Endothelial cell (in vitro differentiated cells): ENCODE measurements at regions not wholly inside any gene's neighbourhood (a gene's known extent, or its start where the extent isn't known, plus 50 kb on each side); places are given as distances from the start of the nearest gene placed in this dataset.
"Not testable (repeated sequence)": the region's sequence is repeated elsewhere in the genome, so short reads cannot be mapped to it uniquely, and the experiment has no call there.

Source experiments
- DNase-seq: peaks from one replicate; pipeline ENCODE4 v3.0.0; 2021; ENCODE audit warnings: low spot score
- H3K27ac Mint-ChIP-seq: one replicate; pipeline ENCODE4 v1.8.0; 2021; ENCODE audit warnings: mixed read lengths, inconsistent platforms; ENCODE audit not compliant: unreplicated experiment
- H3K27me3 Mint-ChIP-seq: one replicate; pipeline ENCODE4 v1.8.0; 2021; ENCODE audit warnings: mild to moderate bottlenecking, moderate library complexity, mixed read lengths, inconsistent platforms; ENCODE audit not compliant: unreplicated experiment
- H3K36me3 Mint-ChIP-seq: one replicate; pipeline ENCODE4 v1.8.0; 2021; ENCODE audit warnings: mild to moderate bottlenecking, low read depth, mixed read lengths, inconsistent platforms; ENCODE audit not compliant: unreplicated experiment
- H3K4me1 Mint-ChIP-seq: one replicate; pipeline ENCODE4 v1.8.0; 2021; ENCODE audit warnings: mild to moderate bottlenecking, mixed read lengths, inconsistent platforms; ENCODE audit not compliant: unreplicated experiment
- H3K4me3 Mint-ChIP-seq: one replicate; pipeline ENCODE4 v1.8.0; 2021; ENCODE audit warnings: mild to moderate bottlenecking, mixed read lengths, inconsistent platforms; ENCODE audit not compliant: unreplicated experiment
- H3K9me3 Mint-ChIP-seq: one replicate; pipeline ENCODE4 v1.8.0; 2021; ENCODE audit warnings: mixed read lengths, inconsistent platforms; ENCODE audit not compliant: unreplicated experiment
- TF ChIP-seq, protein P1 (sequence below): fragments of 200-600 bp; sonication (generic); IDR thresholded peaks from one replicate; pipeline ENCODE4 v1.5.0; 2021; ENCODE audit warnings: antibody characterized with exemption; ENCODE audit not compliant: unreplicated experiment

DNA sequence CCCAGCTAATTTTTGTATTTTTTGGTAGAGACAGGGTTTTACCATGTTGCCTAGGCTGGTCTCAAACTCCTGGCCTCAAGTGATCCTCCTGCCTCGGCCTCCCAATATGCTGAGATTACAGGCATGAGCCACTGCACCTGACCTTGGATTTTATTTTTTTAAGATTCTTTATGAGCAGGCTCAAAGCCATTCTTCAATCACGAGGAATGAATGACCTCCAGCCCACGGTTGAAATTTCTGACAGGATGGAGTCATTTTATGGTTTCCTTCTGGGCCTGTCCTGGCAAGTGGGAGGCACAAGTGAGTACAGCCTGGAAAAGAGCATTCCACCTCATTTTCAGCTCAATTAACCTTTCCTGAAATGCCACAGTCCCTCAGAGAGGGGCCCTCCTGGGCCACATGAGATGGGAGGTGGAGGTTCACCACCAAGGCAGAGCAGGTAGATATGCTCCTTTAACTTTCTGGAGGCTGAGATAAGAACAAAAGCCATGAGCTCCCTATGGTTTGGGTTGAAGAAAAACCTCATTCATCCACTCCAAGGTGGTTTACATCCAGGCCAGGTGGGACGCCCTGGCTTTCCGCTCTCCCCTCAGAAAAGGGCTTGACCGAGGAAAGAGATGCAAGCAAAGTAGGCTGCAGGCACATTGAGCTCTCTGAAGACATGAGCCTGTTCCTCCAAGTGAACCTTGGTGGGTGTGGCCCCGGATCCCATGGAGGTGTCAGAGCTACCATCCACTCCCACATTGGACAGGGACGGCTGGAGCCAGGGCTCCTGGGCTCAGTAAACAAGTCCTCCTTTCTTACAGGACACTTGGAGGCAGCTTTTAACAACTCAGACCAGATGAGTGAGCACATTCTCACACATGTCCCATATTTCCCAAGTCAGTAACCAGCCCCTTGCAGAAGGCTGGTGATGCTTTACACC lies 208.5 kb upstream of the SSTR4 start:
- DNase-seq: no peak
- Mint-ChIP-seq H3K4me3 (no peak overlapping the region), H3K4me1 (peaks cover 4% of the 10 kb centered on the region), H3K36me3 (no peaks in the 10 kb centered on the region), H3K9me3 (no peaks in the 10 kb centered on the region), H3K27me3 (peaks cover 5% of the 10 kb centered on the region), H3K27ac (no peak overlapping the region)
- TF ChIP-seq, protein P1, sequence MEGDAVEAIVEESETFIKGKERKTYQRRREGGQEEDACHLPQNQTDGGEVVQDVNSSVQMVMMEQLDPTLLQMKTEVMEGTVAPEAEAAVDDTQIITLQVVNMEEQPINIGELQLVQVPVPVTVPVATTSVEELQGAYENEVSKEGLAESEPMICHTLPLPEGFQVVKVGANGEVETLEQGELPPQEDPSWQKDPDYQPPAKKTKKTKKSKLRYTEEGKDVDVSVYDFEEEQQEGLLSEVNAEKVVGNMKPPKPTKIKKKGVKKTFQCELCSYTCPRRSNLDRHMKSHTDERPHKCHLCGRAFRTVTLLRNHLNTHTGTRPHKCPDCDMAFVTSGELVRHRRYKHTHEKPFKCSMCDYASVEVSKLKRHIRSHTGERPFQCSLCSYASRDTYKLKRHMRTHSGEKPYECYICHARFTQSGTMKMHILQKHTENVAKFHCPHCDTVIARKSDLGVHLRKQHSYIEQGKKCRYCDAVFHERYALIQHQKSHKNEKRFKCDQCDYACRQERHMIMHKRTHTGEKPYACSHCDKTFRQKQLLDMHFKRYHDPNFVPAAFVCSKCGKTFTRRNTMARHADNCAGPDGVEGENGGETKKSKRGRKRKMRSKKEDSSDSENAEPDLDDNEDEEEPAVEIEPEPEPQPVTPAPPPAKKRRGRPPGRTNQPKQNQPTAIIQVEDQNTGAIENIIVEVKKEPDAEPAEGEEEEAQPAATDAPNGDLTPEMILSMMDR: no peak

DNA sequence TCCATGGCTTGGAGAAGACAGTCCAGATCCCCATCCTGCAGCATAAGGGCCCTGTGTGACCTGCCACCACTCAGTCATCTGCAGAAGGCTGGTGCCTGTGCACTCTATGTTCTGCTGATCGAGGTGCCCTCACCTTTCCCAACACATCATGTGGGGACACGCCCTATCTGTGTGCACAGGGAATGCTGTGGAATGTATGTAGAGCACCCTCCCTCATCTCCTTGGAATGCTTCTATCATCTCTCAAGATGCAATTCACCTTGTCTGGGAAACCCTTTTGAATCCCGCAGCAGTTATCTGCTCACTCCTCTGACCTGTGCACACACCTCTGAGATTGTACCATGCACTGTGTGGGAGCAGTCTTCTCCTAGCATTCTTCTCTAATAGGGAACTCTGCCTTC lies 207.2 kb upstream of the SSTR4 start:
- no peak for DNase-seq

DNA sequence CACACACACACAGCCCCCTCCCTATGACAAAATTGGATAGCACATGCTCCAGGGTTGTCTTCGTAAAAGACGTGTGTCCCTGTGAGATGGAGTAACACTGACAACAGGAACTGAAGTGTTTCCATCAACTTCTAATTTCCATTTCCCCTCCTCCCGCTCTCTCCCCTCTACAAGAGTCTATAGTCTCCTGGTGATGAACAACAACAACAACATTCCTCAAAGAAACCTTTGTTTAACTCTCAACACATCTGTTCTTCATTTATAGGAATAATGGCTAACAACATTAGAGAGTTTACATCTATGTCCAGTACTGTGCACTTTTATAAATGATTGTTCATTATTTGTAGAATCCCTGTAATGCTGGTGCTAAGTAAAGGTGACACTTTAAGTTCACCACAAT lies 205.8 kb upstream of the SSTR4 start:
- TF ChIP-seq, protein P1: no peak
- DNase-seq: no peak
- Mint-ChIP-seq H3K27ac (no peak overlapping the region), H3K27me3 (peaks cover 5% of the 10 kb centered on the region), H3K36me3 (no peaks in the 10 kb centered on the region), H3K4me3 (no peak overlapping the region), H3K4me1 (no peaks in the 10 kb centered on the region), H3K9me3 (no peaks in the 10 kb centered on the region)

More for the DNA sequence above, 207.2 kb upstream of the SSTR4 start:
- H3K27ac Mint-ChIP-seq: no peak overlapping the region
- no peaks in the 10 kb centered on the region for H3K9me3 Mint-ChIP-seq
- H3K36me3 Mint-ChIP-seq: no peaks in the 10 kb centered on the region
- TF ChIP-seq, protein P1: no peak
- peaks cover 4% of the 10 kb centered on the region for H3K4me1 Mint-ChIP-seq
- no peak overlapping the region for H3K4me3 Mint-ChIP-seq
- H3K27me3 Mint-ChIP-seq: peaks cover 5% of the 10 kb centered on the region

DNA sequence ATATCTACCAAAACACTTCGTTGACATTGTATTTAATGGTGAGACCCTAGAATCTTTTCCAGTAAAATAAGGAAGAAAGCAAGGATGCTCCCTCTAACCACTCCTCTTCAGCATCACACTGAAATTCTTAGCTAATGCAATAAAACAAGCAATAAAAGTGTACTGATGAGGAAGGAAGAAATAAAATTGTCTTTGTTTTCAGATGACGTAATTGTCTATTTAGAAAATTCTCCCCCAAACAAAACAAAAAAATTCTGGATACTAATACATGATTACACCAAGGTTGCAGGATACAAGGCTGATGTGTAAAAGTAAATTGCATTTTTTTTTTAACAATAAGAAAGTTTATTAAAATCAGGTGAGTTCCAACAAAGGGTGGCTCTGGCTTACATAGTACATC lies 205.0 kb upstream of the SSTR4 start:
- peaks cover under 1% of the 10 kb centered on the region for H3K4me1 Mint-ChIP-seq
- no peak overlapping the region for H3K4me3 Mint-ChIP-seq
- H3K9me3 Mint-ChIP-seq: peaks cover under 1% of the 10 kb centered on the region
- TF ChIP-seq, protein P1: no peak
- H3K27me3 Mint-ChIP-seq: peaks cover 5% of the 10 kb centered on the region
- no peak overlapping the region for H3K27ac Mint-ChIP-seq
- H3K36me3 Mint-ChIP-seq: no peaks in the 10 kb centered on the region
- DNase-seq: no peak

DNA sequence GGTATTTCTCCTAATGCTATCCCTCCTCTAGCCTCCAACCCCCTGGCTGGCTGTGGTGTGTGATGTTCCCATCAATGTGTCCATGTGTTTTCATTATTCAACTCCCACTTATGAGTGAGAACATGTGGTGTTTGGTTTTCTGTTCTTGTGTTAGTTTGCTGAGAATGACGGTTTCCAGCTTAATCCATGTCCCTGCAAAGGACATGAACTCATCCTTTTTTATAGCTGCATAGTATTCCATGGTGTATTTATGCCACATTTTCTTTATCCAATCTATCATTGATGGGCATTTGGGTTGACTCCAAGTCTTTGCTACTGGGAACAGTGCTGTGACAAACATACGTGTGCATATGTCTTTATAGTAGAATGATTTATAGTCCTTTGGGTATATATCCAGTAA lies 204.4 kb upstream of the SSTR4 start:
- not testable (repeated sequence) for H3K36me3 Mint-ChIP-seq, DNase-seq, H3K4me1 Mint-ChIP-seq, H3K27ac Mint-ChIP-seq, H3K27me3 Mint-ChIP-seq, H3K4me3 Mint-ChIP-seq, H3K9me3 Mint-ChIP-seq
